ENCODE measurements at regions not wholly inside any gene's neighbourhood (a gene's known extent, or its start where the extent isn't known, plus 50 kb on each side); places are given as distances from the start of the nearest gene placed in this dataset.

GRCh38 chr2:175817221-175817620 lies 184.8 kb downstream of the LNPK start:
- Histone ChIP-seq H3K4me3 (ENCODE audit: low read length) (no peak overlapping the region), H3K27ac (ENCODE audit: low read depth, low read length) (no peak overlapping the region), H3K27me3 (ENCODE audit: control insufficient read depth, insufficient read depth, low read length, poor library complexity, severe bottlenecking) (peaks cover 5% of the 10 kb centered on the region), H3K36me3 (ENCODE audit: control insufficient read depth, insufficient read depth, low read length) (no peaks in the 10 kb centered on the region), H3K9me3 (ENCODE audit: control insufficient read depth, low read length) (peaks cover 23% of the 10 kb centered on the region), H3K9ac (ENCODE audit: extremely low read depth, low read length, poor library complexity, severe bottlenecking) (no peak overlapping the region), H3K4me1 (ENCODE audit: control insufficient read depth, insufficient read depth, low read length) (no peaks in the 10 kb centered on the region)
- WGBS, 2 experiments (ENCODE audit: insufficient coverage in 1 of 2, insufficient read length in 1 of 2): 79 to 98% methylated on average over 2 of the region's 2 CpGs
- peaks cover 2% of the 10 kb centered on the region for H3K27me3 Mint-ChIP-seq (ENCODE audit: insufficient read depth)
- peaks cover 25% of the 10 kb centered on the region for H3K9me3 Mint-ChIP-seq
- no peak for DNase-seq
- no peak overlapping the region for H3K4me3 Mint-ChIP-seq
- no peaks in the 10 kb centered on the region for H3K4me1 Mint-ChIP-seq
- TF ChIP-seq CTCF (conservative IDR thresholded peaks at IDR 0.05): no peak
- no peaks in the 10 kb centered on the region for H3K36me3 Mint-ChIP-seq (ENCODE audit: low read depth)
- H3K27ac Mint-ChIP-seq: no peak overlapping the region

- DNase-seq: no peak
- Histone ChIP-seq H3K4me1 (ENCODE audit: control insufficient read depth, insufficient read depth, low read length) (no peaks in the 10 kb centered on the region), H3K9ac (ENCODE audit: extremely low read depth, low read length, poor library complexity, severe bottlenecking) (no peak overlapping the region), H3K9me3 (ENCODE audit: control insufficient read depth, low read length) (peaks cover 23% of the 10 kb centered on the region), H3K27ac (ENCODE audit: low read depth, low read length) (no peak overlapping the region), H3K36me3 (ENCODE audit: control insufficient read depth, insufficient read depth, low read length) (no peaks in the 10 kb centered on the region), H3K4me3 (ENCODE audit: low read length) (no peak overlapping the region), H3K27me3 (ENCODE audit: control insufficient read depth, insufficient read depth, low read length, poor library complexity, severe bottlenecking) (peaks cover 10% of the 10 kb centered on the region)
- TF ChIP-seq CTCF (conservative IDR thresholded peaks at IDR 0.05): no peak
- Mint-ChIP-seq H3K4me3 (no peak overlapping the region), H3K36me3 (ENCODE audit: low read depth) (no peaks in the 10 kb centered on the region), H3K9me3 (peaks cover 25% of the 10 kb centered on the region), H3K4me1 (no peaks in the 10 kb centered on the region), H3K27me3 (ENCODE audit: insufficient read depth) (peaks cover 4% of the 10 kb centered on the region), H3K27ac (no peak overlapping the region)
- 85% methylated on average over 1 of the region's 1 CpG; no CpG with 5 or more reads in 1 of the 2 experiments for WGBS, 2 experiments (ENCODE audit: insufficient coverage in 1 of 2, insufficient read length in 1 of 2)
Measured at GRCh38 chr2:175815537-175815936, 186.5 kb downstream of the LNPK start.

GRCh38 chr2:175811971-175812370 lies 190.1 kb downstream of the LNPK start:
- DNase-seq: no peak
- H3K27ac ChIP-seq (ENCODE audit: low read depth, low read length): no peak overlapping the region
- TF ChIP-seq CTCF (conservative IDR thresholded peaks at IDR 0.05): no peak
- no peaks in the 10 kb centered on the region for H3K4me1 ChIP-seq (ENCODE audit: control insufficient read depth, insufficient read depth, low read length)
- Mint-ChIP-seq H3K4me1 (peaks cover 12% of the 10 kb centered on the region), H3K4me3 (no peak overlapping the region), H3K36me3 (ENCODE audit: low read depth) (no peaks in the 10 kb centered on the region), H3K27me3 (ENCODE audit: insufficient read depth) (peaks cover 2% of the 10 kb centered on the region), H3K9me3 (peaks cover 21% of the 10 kb centered on the region), H3K27ac (no peak overlapping the region)
- no peaks in the 10 kb centered on the region for H3K36me3 ChIP-seq (ENCODE audit: control insufficient read depth, insufficient read depth, low read length)
- no peak overlapping the region for H3K9ac ChIP-seq (ENCODE audit: extremely low read depth, low read length, poor library complexity, severe bottlenecking)
- H3K9me3 ChIP-seq (ENCODE audit: control insufficient read depth, low read length): peaks cover 20% of the 10 kb centered on the region
- peaks cover 21% of the 10 kb centered on the region for H3K27me3 ChIP-seq (ENCODE audit: control insufficient read depth, insufficient read depth, low read length, poor library complexity, severe bottlenecking)
- WGBS, 2 experiments (ENCODE audit: insufficient coverage in 1 of 2, insufficient read length in 1 of 2): 89 to 92% methylated on average over 2 of the region's 2 CpGs
- no peak overlapping the region for H3K4me3 ChIP-seq (ENCODE audit: low read length)

Measured in endodermal cell (in vitro differentiated cells).